Mesenchymal stem cell (in vitro differentiated cells and primary cell): ENCODE measurements at regions not wholly inside any gene's neighbourhood (a gene's known extent, or its start where the extent isn't known, plus 50 kb on each side); places are given as distances from the start of the nearest gene placed in this dataset.

ENCODE experiments used
- DNase-seq: peaks from one replicate; pipeline ENCODE4 v3.0.0-alpha.2; 2013
- H2AFZ ChIP-seq: one replicate; pipeline ENCODE4 v1.6.1; 2013; ENCODE audit warnings: low read depth, mild to moderate bottlenecking, control low read depth, inconsistent platforms, low read length, moderate library complexity
- H2AK5ac ChIP-seq: 2 replicates; pipeline ENCODE4 v1.6.1; 2013; ENCODE audit warnings: low read length, moderate library complexity, mild to moderate bottlenecking, inconsistent platforms; ENCODE audit not compliant: severe bottlenecking
- H2BK120ac ChIP-seq: one replicate; pipeline ENCODE4 v1.6.1; 2013; ENCODE audit warnings: low read depth, mild to moderate bottlenecking, inconsistent platforms, low read length, moderate library complexity
- H2BK12ac ChIP-seq, 2 experiments: one replicate each; pipeline ENCODE4 v1.6.1; 2013; ENCODE audit warnings: inconsistent platforms in 2 of 2, low read length in 2 of 2, mild to moderate bottlenecking in 2 of 2, moderate library complexity in 2 of 2, control low read depth in 1 of 2
- H2BK15ac ChIP-seq: one replicate; pipeline ENCODE4 v1.6.1; 2013; ENCODE audit warnings: mild to moderate bottlenecking, low read depth, inconsistent platforms; ENCODE audit not compliant: poor library complexity, severe bottlenecking
- H2BK5ac ChIP-seq: 2 replicates; pipeline ENCODE4 v1.6.1; 2013; ENCODE audit warnings: low read depth, mild to moderate bottlenecking, low read length, control low read depth, inconsistent platforms; ENCODE audit not compliant: poor library complexity, severe bottlenecking
- H3K14ac ChIP-seq, 2 experiments: one replicate each; pipeline ENCODE4 v1.6.1; 2013; ENCODE audit warnings: inconsistent platforms in 2 of 2, low read length in 2 of 2, control low read depth in 1 of 2, mild to moderate bottlenecking in 1 of 2, moderate library complexity in 1 of 2
- H3K18ac ChIP-seq, 2 experiments: one replicate each; pipeline ENCODE4 v1.6.1; 2013; ENCODE audit warnings: inconsistent platforms in 2 of 2, low read length in 2 of 2, control low read depth in 1 of 2, low read depth in 1 of 2, mild to moderate bottlenecking in 1 of 2
- H3K23ac ChIP-seq, 2 experiments: one replicate each; pipeline ENCODE4 v1.6.1; 2013; ENCODE audit warnings: inconsistent platforms in 2 of 2, low read length in 2 of 2, mild to moderate bottlenecking in 2 of 2, moderate library complexity in 2 of 2, control low read depth in 1 of 2
- H3K27ac ChIP-seq: 2 replicates; pipeline ENCODE4 v1.5.1; 2013; ENCODE audit warnings: mild to moderate bottlenecking, moderate library complexity, low read length, control low read depth, inconsistent platforms; ENCODE audit not compliant: poor library complexity, severe bottlenecking
- H3K27me3 ChIP-seq, 2 experiments: 2 replicates each; pipeline versions ENCODE4 v1.6.1 to v1.7.0; 2013; ENCODE audit warnings: low read length in 2 of 2, mild to moderate bottlenecking in 2 of 2, moderate library complexity in 2 of 2, control low read depth in 1 of 2, inconsistent platforms in 1 of 2; ENCODE audit not compliant: control insufficient read depth in 1 of 2, insufficient read depth in 1 of 2
- H3K36me3 ChIP-seq, 2 experiments: 2 replicates each; pipeline versions ENCODE4 v1.6.1 to v1.7.0; 2013; ENCODE audit warnings: low read length in 2 of 2, control low read depth in 1 of 2, inconsistent platforms in 1 of 2, low read depth in 1 of 2, mild to moderate bottlenecking in 1 of 2; ENCODE audit not compliant: insufficient read depth in 2 of 2, control insufficient read depth in 1 of 2
- H3K4ac ChIP-seq, 2 experiments: one replicate each; pipeline ENCODE4 v1.6.1; 2013; ENCODE audit warnings: inconsistent platforms in 2 of 2, low read length in 2 of 2, mild to moderate bottlenecking in 2 of 2, moderate library complexity in 2 of 2, control low read depth in 1 of 2, low read depth in 1 of 2
- H3K4me1 ChIP-seq: 2 replicates; pipeline ENCODE4 v1.6.1; 2013; ENCODE audit warnings: low read depth, low read length, control low read depth; ENCODE audit not compliant: control insufficient read depth, insufficient read depth
- H3K4me2 ChIP-seq: 2 replicates; pipeline ENCODE4 v1.6.1; 2013; ENCODE audit warnings: low read length, mild to moderate bottlenecking, inconsistent platforms; ENCODE audit not compliant: poor library complexity, severe bottlenecking
- H3K4me3 ChIP-seq, 2 experiments: 2 replicates each; pipeline versions ENCODE4 v1.5.1 to v1.7.0; 2013; ENCODE audit warnings: low read length in 2 of 2, mild to moderate bottlenecking in 2 of 2, control low read depth in 1 of 2, low read depth in 1 of 2; ENCODE audit not compliant: insufficient read depth in 1 of 2
- H3K79me1 ChIP-seq: replicated peaks from 2 replicates; pipeline ENCODE4 v1.6.1; 2013; ENCODE audit warnings: mild to moderate bottlenecking, control low read depth, low read length, inconsistent platforms; ENCODE audit not compliant: poor library complexity, severe bottlenecking
- H3K9ac ChIP-seq: 2 replicates; pipeline ENCODE4 v1.7.0; 2013; ENCODE audit warnings: mild to moderate bottlenecking, low read length, moderate library complexity
- H3K9me3 ChIP-seq: 2 replicates; pipeline ENCODE4 v1.7.0; 2013; ENCODE audit warnings: mild to moderate bottlenecking, low read length; ENCODE audit not compliant: control insufficient read depth
- H4K8ac ChIP-seq: one replicate; pipeline ENCODE4 v1.6.1; 2013; ENCODE audit warnings: inconsistent platforms, mild to moderate bottlenecking, low read length, moderate library complexity
- H4K91ac ChIP-seq: one replicate; pipeline ENCODE4 v1.6.1; 2013; ENCODE audit warnings: mild to moderate bottlenecking, low read length, inconsistent platforms
- WGBS: methylation state at CpG from one replicate; pipeline ENCODE4 v1.1.7; 2013; ENCODE audit warnings: mixed read lengths; 5-methylcytosine and 5-hydroxymethylcytosine counted together

- peaks cover 0 to 10% of the 10 kb centered on the region in 2 experiments for H3K27me3 ChIP-seq
- no peak overlapping the region for H3K14ac ChIP-seq
- H2BK15ac ChIP-seq, result no peak overlapping the region
- H3K9ac ChIP-seq, result no peak overlapping the region
- H3K4ac ChIP-seq, result no peak overlapping the region
- H2BK5ac ChIP-seq, result no peak overlapping the region
- no peak overlapping the region for H3K4me3 ChIP-seq
- no peak overlapping the region for H3K27ac ChIP-seq
- no peak overlapping the region for H4K91ac ChIP-seq
- no peaks in the 10 kb centered on the region for H3K36me3 ChIP-seq
- H3K4me2 ChIP-seq, result no peak overlapping the region
- H3K4me1 ChIP-seq, result no peaks in the 10 kb centered on the region
- no peak overlapping the region for H4K8ac ChIP-seq
- H2BK120ac ChIP-seq, result no peak overlapping the region
- H3K79me1 ChIP-seq, result peaks cover under 1% of the 10 kb centered on the region
- H3K9me3 ChIP-seq, result no peaks in the 10 kb centered on the region
- H3K18ac ChIP-seq, result no peak overlapping the region
- no peak overlapping the region for H2AFZ ChIP-seq
- H3K23ac ChIP-seq, result no peak overlapping the region
- no peak for DNase-seq
- 93% methylated on average over 2 of the region's 4 CpGs for WGBS
- no peak overlapping the region for H2AK5ac ChIP-seq
- H2BK12ac ChIP-seq, result no peak overlapping the region
Observed at GRCh38 chr10:28186461-28186860, 116.4 kb downstream of the MPP7 start.

GRCh38 chr10:28184810-28185209 is 118.1 kb downstream of the MPP7 start:
- H3K27me3 ChIP-seq, result peaks cover 0 to 5% of the 10 kb centered on the region in 2 experiments
- H2BK5ac ChIP-seq, result no peak overlapping the region
- no peaks in the 10 kb centered on the region for H3K9me3 ChIP-seq
- no peak overlapping the region for H2AK5ac ChIP-seq
- H3K18ac ChIP-seq, result no peak overlapping the region
- H3K4me2 ChIP-seq, result no peak overlapping the region
- H3K9ac ChIP-seq, result no peak overlapping the region
- H3K23ac ChIP-seq, result no peak overlapping the region
- H2AFZ ChIP-seq, result no peak overlapping the region
- H3K36me3 ChIP-seq, result no peaks in the 10 kb centered on the region
- H3K4me3 ChIP-seq, result no peak overlapping the region
- DNase-seq, result no peak
- H2BK120ac ChIP-seq, result no peak overlapping the region
- H3K4me1 ChIP-seq, result peaks cover 2% of the 10 kb centered on the region
- H2BK12ac ChIP-seq, result no peak overlapping the region
- no peak overlapping the region for H3K27ac ChIP-seq
- no peak overlapping the region for H3K4ac ChIP-seq
- H2BK15ac ChIP-seq, result no peak overlapping the region
- H3K79me1 ChIP-seq, result peaks cover 4% of the 10 kb centered on the region
- no CpG with 5 or more reads among the region's 1 CpG for WGBS
- no peak overlapping the region for H3K14ac ChIP-seq
- H4K91ac ChIP-seq, result no peak overlapping the region
- H4K8ac ChIP-seq, result no peak overlapping the region

GRCh38 chr10:28181478-28182096 is 121.3 kb downstream of the MPP7 start:
- peak; percentile 6 for DNase-seq
- peaks cover 5% of the 10 kb centered on the region for H3K4me1 ChIP-seq
- no peak overlapping the region for H3K9ac ChIP-seq
- H3K79me1 ChIP-seq, result peaks cover 9% of the 10 kb centered on the region
- H3K4me2 ChIP-seq, result no peak overlapping the region
- no peaks in the 10 kb centered on the region for H3K36me3 ChIP-seq
- H3K9me3 ChIP-seq, result no peaks in the 10 kb centered on the region
- no peak overlapping the region for H3K4ac ChIP-seq
- no peak overlapping the region for H4K8ac ChIP-seq
- H2BK12ac ChIP-seq, result no peak overlapping the region
- WGBS, result 85% methylated on average over 6 of the region's 7 CpGs
- no peak overlapping the region for H3K27ac ChIP-seq
- no peak overlapping the region for H2AFZ ChIP-seq
- no peak overlapping the region for H3K18ac ChIP-seq
- H2AK5ac ChIP-seq, result no peak overlapping the region
- H2BK120ac ChIP-seq, result no peak overlapping the region
- no peak overlapping the region for H2BK15ac ChIP-seq
- H2BK5ac ChIP-seq, result no peak overlapping the region
- H3K14ac ChIP-seq, result no peak overlapping the region
- H3K23ac ChIP-seq, result no peak overlapping the region
- H4K91ac ChIP-seq, result no peak overlapping the region
- H3K4me3 ChIP-seq, result no peak overlapping the region
- peaks cover 0 to 5% of the 10 kb centered on the region in 2 experiments for H3K27me3 ChIP-seq

- no peaks in the 10 kb centered on the region for H3K9me3 ChIP-seq
- no peak overlapping the region for H2BK120ac ChIP-seq
- H3K14ac ChIP-seq, result no peak overlapping the region
- no peaks in the 10 kb centered on the region for H3K36me3 ChIP-seq
- no peak for DNase-seq
- H2BK12ac ChIP-seq, result peak overlapping the region in 1 of 2 experiments; percentile 15
- H3K27me3 ChIP-seq, result peaks cover 0 to 5% of the 10 kb centered on the region in 2 experiments
- peaks cover 9% of the 10 kb centered on the region for H3K79me1 ChIP-seq
- H2BK5ac ChIP-seq, result no peak overlapping the region
- no peak overlapping the region for H2AFZ ChIP-seq
- no peak overlapping the region for H2BK15ac ChIP-seq
- no peak overlapping the region for H2AK5ac ChIP-seq
- H4K91ac ChIP-seq, result no peak overlapping the region
- WGBS, result no CpG with 5 or more reads among the region's 4 CpGs
- no peak overlapping the region for H3K27ac ChIP-seq
- H3K23ac ChIP-seq, result no peak overlapping the region
- H3K4me2 ChIP-seq, result no peak overlapping the region
- peaks cover 5% of the 10 kb centered on the region for H3K4me1 ChIP-seq
- H3K4me3 ChIP-seq, result no peak overlapping the region
- no peak overlapping the region for H4K8ac ChIP-seq
- no peak overlapping the region for H3K4ac ChIP-seq
- no peak overlapping the region for H3K18ac ChIP-seq
- no peak overlapping the region for H3K9ac ChIP-seq
Observed at GRCh38 chr10:28180654-28181053, 122.2 kb downstream of the MPP7 start.
